ENCODE measurements at regions not wholly inside any gene's neighbourhood (a gene's known extent, or its start where the extent isn't known, plus 50 kb on each side); places are given as distances from the start of the nearest gene placed in this dataset.

DNA sequence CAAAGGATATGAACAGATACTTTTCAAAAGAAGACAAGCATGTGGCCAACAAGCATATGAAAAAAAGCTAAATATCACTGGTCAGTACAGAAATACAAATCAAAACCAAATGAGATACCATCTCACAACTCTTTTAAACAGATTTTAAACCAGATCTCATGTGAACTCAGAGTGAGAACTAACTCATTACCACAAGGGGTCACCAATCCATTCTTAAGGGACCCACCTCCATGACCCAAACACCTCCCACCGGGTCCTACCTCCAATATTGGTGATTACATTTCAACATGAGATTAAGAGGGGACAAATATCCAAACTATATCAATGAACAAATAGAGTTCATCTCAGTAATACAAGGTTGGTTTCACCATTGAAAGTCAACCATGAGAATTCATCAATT is 319.8 kb upstream of the GULP1 start:
- Histone ChIP-seq H3K36me3 (ENCODE audit: control insufficient read depth in 4 of 4, insufficient read depth in 4 of 4, low read length in 4 of 4) (no peaks in the 10 kb centered on the region), H3K4me1 (ENCODE audit: control insufficient read depth in 5 of 5, insufficient read depth in 5 of 5, low read length in 5 of 5) (no peaks in the 10 kb centered on the region), H3K27ac (ENCODE audit: low read depth in 1 of 2, low read length in 1 of 2) (no peak overlapping the region), H3K9me3 (ENCODE audit: control insufficient read depth in 4 of 4, insufficient read depth in 3 of 4, low read length in 3 of 4) (no peaks in the 10 kb centered on the region), H3K27me3 (ENCODE audit: control insufficient read depth in 3 of 3, insufficient read depth in 3 of 3, low read length in 2 of 3) (no peaks in the 10 kb centered on the region), H3K9ac (ENCODE audit: insufficient read depth in 1 of 2, low read length in 2 of 2) (no peak overlapping the region), H3K4me3 (no peak overlapping the region)
- 51 to 56% methylated on average over 1 of the region's 1 CpG for WGBS, 2 donors
- TF ChIP-seq, protein P1, sequence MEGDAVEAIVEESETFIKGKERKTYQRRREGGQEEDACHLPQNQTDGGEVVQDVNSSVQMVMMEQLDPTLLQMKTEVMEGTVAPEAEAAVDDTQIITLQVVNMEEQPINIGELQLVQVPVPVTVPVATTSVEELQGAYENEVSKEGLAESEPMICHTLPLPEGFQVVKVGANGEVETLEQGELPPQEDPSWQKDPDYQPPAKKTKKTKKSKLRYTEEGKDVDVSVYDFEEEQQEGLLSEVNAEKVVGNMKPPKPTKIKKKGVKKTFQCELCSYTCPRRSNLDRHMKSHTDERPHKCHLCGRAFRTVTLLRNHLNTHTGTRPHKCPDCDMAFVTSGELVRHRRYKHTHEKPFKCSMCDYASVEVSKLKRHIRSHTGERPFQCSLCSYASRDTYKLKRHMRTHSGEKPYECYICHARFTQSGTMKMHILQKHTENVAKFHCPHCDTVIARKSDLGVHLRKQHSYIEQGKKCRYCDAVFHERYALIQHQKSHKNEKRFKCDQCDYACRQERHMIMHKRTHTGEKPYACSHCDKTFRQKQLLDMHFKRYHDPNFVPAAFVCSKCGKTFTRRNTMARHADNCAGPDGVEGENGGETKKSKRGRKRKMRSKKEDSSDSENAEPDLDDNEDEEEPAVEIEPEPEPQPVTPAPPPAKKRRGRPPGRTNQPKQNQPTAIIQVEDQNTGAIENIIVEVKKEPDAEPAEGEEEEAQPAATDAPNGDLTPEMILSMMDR (IDR thresholded peaks at IDR 0.05; ENCODE audit: control extremely low read depth, extremely low read depth) = no peak
- no peak for ATAC-seq (ENCODE audit: insufficient read depth, low FRiP score)
- DNase-seq = no peak

DNA sequence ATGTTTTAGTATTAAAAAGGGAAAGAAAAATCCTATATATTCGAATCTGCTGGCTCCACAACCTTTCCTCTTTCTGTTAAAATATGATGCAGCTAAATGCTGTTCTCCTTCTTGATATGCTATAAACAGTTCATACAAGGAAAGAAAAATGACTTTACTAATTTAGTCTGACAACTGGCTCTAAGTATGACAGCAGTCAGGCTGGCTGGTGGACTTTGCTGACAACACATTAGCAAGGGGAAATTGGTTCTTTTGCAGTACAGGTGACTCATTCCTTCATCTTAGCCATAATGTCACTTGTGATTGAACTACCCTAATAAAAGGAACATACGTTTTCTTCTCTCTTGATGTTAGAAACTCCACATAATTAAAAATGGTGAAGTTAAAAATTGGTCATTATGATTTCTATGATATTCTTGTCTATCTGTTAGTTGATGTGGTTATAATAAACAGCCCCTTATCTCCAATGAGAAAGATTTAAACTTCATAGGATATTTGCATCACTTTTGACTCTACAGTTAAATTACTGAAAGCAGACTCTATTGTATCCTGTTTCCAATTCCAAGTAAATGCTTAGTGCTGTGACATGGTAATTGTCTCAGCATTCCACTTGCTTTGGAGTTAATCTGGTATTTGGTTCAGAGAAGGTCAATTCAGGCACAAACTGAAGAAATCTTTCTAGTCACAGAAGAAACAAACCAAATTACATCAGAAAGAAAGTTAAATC is 315.3 kb upstream of the GULP1 start:
- TF ChIP-seq, protein P1 (IDR thresholded peaks at IDR 0.05; ENCODE audit: control extremely low read depth, extremely low read depth) = no peak
- H3K9ac ChIP-seq (ENCODE audit: insufficient read depth in 1 of 2, low read length in 2 of 2) = no peak overlapping the region
- no peaks in the 10 kb centered on the region for H3K4me1 ChIP-seq (ENCODE audit: control insufficient read depth in 5 of 5, insufficient read depth in 5 of 5, low read length in 5 of 5)
- 75 to 78% methylated on average over 2 of the region's 2 CpGs for WGBS, 2 donors
- ATAC-seq (ENCODE audit: insufficient read depth, low FRiP score) = no peak
- no peaks in the 10 kb centered on the region for H3K27me3 ChIP-seq (ENCODE audit: control insufficient read depth in 3 of 3, insufficient read depth in 3 of 3, low read length in 2 of 3)
- no peak for DNase-seq
- no peak overlapping the region for H3K4me3 ChIP-seq
- H3K36me3 ChIP-seq (ENCODE audit: control insufficient read depth in 4 of 4, insufficient read depth in 4 of 4, low read length in 4 of 4) = no peaks in the 10 kb centered on the region
- no peak overlapping the region for H3K27ac ChIP-seq (ENCODE audit: low read depth in 1 of 2, low read length in 1 of 2)
- H3K9me3 ChIP-seq (ENCODE audit: control insufficient read depth in 4 of 4, insufficient read depth in 3 of 4, low read length in 3 of 4) = no peaks in the 10 kb centered on the region

DNA sequence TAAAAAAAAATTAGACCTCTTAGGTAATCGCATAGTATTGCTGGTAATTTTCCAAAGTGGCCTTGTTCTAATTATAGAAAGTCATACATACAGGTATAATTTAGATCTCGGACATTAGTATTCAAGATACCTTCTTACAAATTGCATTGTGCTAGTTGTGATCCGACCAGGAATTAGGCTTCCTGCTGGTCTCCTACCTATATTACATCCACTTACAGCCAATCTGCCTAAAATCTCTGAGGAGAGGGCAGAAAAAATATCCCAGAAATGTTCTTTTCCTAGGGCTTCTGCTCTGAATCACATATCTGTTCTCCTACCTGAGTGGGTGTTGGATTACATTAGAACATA is 314.7 kb upstream of the GULP1 start:
- DNase-seq = no peak
- Histone ChIP-seq H3K9me3 (ENCODE audit: control insufficient read depth in 4 of 4, insufficient read depth in 3 of 4, low read length in 3 of 4) (no peaks in the 10 kb centered on the region), H3K4me3 (no peak overlapping the region), H3K27ac (ENCODE audit: low read depth in 1 of 2, low read length in 1 of 2) (no peak overlapping the region), H3K4me1 (ENCODE audit: control insufficient read depth in 5 of 5, insufficient read depth in 5 of 5, low read length in 5 of 5) (no peaks in the 10 kb centered on the region), H3K36me3 (ENCODE audit: control insufficient read depth in 4 of 4, insufficient read depth in 4 of 4, low read length in 4 of 4) (no peaks in the 10 kb centered on the region), H3K9ac (ENCODE audit: insufficient read depth in 1 of 2, low read length in 2 of 2) (no peak overlapping the region), H3K27me3 (ENCODE audit: control insufficient read depth in 3 of 3, insufficient read depth in 3 of 3, low read length in 2 of 3) (no peaks in the 10 kb centered on the region)
- TF ChIP-seq, protein P1 (IDR thresholded peaks at IDR 0.05; ENCODE audit: control extremely low read depth, extremely low read depth) = no peak
- ATAC-seq (ENCODE audit: insufficient read depth, low FRiP score) = no peak
- WGBS, 2 donors = 71 to 73% methylated on average over 3 of the region's 3 CpGs

DNA sequence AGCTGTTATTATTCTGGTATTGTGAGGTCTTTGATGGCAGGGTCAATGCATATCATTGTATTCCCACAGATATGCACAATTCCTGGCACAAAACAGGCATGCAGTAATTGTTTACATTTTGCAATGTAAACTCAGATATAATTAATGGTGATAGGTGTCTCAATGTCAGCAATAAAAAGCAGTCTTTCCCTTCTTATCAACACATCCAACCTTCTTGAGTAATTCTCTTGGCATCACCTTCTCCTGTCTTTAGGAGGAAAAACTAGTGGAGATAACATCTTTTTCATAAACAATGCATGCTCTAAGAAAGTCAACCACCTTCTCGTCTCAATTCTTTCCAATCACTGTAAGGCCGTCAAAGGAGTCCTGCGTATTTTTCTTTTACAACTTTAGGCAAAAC is 313.3 kb upstream of the GULP1 start:
- Histone ChIP-seq H3K4me1 (ENCODE audit: control insufficient read depth in 5 of 5, insufficient read depth in 5 of 5, low read length in 5 of 5) (peaks cover 0 to 5% (median 0%) of the 10 kb centered on the region in 5 donors), H3K9ac (ENCODE audit: insufficient read depth in 1 of 2, low read length in 2 of 2) (no peak overlapping the region), H3K27ac (ENCODE audit: low read depth in 1 of 2, low read length in 1 of 2) (no peak overlapping the region), H3K4me3 (no peak overlapping the region), H3K36me3 (ENCODE audit: control insufficient read depth in 4 of 4, insufficient read depth in 4 of 4, low read length in 4 of 4) (no peaks in the 10 kb centered on the region), H3K9me3 (ENCODE audit: control insufficient read depth in 4 of 4, insufficient read depth in 3 of 4, low read length in 3 of 4) (no peaks in the 10 kb centered on the region), H3K27me3 (ENCODE audit: control insufficient read depth in 3 of 3, insufficient read depth in 3 of 3, low read length in 2 of 3) (no peaks in the 10 kb centered on the region)
- WGBS, 2 donors = 73 to 85% methylated on average over 3 of the region's 3 CpGs
- ATAC-seq (ENCODE audit: insufficient read depth, low FRiP score) (no peak), DNase-seq (no peak)
- TF ChIP-seq, protein P1 (IDR thresholded peaks at IDR 0.05; ENCODE audit: control extremely low read depth, extremely low read depth) = no peak

Measured in lung (tissue), 11 donors.